ENCODE measurements at regions not wholly inside any gene's neighbourhood (a gene's known extent, or its start where the extent isn't known, plus 50 kb on each side); places are given as distances from the start of the nearest gene placed in this dataset.

- no peak for TF ChIP-seq CTCF (IDR thresholded peaks at IDR 0.05; ENCODE audit: insufficient read depth, low read length, poor library complexity, severe bottlenecking)
- H3K36me3 ChIP-seq (ENCODE audit: control insufficient read depth, insufficient read depth, low read length): no peaks in the 10 kb centered on the region
- no peaks in the 10 kb centered on the region for H3K27me3 ChIP-seq (ENCODE audit: control insufficient read depth, insufficient read depth, low read length)
- H3K4me3 ChIP-seq (ENCODE audit: low read depth, low read length): no peak overlapping the region
- no peak for DNase-seq (ENCODE audit: low read depth)
Measured at GRCh38 chr2:217614498-217614897, 388.3 kb downstream of the TNS1 start.

DNA sequence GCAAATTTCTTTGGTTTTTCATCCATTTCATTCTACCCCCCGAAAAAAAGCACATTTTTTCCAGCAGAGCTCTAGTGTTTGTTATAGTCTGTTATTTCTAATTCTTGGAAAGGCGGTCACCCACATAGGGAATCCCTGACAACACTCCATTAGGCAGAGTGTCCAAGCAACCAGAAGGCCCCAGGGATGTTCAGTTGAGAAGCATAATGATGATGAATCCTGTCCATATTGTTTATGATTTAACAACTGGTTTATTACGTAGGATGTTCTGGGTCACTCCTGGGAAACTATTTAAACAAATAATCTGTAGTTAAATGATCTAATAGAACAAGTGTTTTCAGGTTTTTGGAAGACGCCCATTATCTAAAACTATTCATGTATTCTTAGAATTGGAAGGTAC, 388.7 kb downstream of the TNS1 start:
- no peak overlapping the region for H3K4me3 ChIP-seq (ENCODE audit: low read depth, low read length)
- H3K36me3 ChIP-seq (ENCODE audit: control insufficient read depth, insufficient read depth, low read length): no peaks in the 10 kb centered on the region
- DNase-seq (ENCODE audit: low read depth): no peak
- no peaks in the 10 kb centered on the region for H3K27me3 ChIP-seq (ENCODE audit: control insufficient read depth, insufficient read depth, low read length)
- TF ChIP-seq CTCF (IDR thresholded peaks at IDR 0.05; ENCODE audit: insufficient read depth, low read length, poor library complexity, severe bottlenecking): no peak

DNA sequence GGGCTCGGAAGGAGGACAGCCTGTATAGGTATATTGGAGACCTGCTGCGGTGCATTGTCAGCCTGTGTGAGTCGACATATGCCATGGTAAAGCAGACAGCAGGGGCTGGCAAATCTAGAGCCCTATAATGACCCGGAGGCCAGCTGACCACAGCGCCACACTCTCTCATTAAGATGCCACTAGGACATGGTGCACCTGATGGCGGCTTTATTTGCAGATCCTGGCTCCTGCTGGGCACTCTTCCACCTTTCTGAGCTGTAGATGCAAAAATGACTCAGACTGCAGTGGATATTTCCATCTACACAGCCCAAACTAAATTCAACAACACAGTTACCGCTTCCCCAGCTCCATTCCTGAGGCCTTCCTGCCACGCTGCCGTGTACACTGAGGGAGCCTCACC, 389.9 kb downstream of the TNS1 start:
- no peak for TF ChIP-seq CTCF (IDR thresholded peaks at IDR 0.05; ENCODE audit: insufficient read depth, low read length, poor library complexity, severe bottlenecking)
- H3K36me3 ChIP-seq (ENCODE audit: control insufficient read depth, insufficient read depth, low read length): no peaks in the 10 kb centered on the region
- no peak overlapping the region for H3K4me3 ChIP-seq (ENCODE audit: low read depth, low read length)
- no peaks in the 10 kb centered on the region for H3K27me3 ChIP-seq (ENCODE audit: control insufficient read depth, insufficient read depth, low read length)
- DNase-seq (ENCODE audit: low read depth): no peak

GRCh38 chr2:217612211-217612610, 390.6 kb downstream of the TNS1 start:
- H3K27me3 ChIP-seq (ENCODE audit: control insufficient read depth, insufficient read depth, low read length): no peaks in the 10 kb centered on the region
- DNase-seq (ENCODE audit: low read depth): no peak
- H3K36me3 ChIP-seq (ENCODE audit: control insufficient read depth, insufficient read depth, low read length): no peaks in the 10 kb centered on the region
- no peak for TF ChIP-seq CTCF (IDR thresholded peaks at IDR 0.05; ENCODE audit: insufficient read depth, low read length, poor library complexity, severe bottlenecking)
- no peak overlapping the region for H3K4me3 ChIP-seq (ENCODE audit: low read depth, low read length)

GRCh38 chr2:217611626-217612127, 391.1 kb downstream of the TNS1 start:
- H3K27me3 ChIP-seq (ENCODE audit: control insufficient read depth, insufficient read depth, low read length): no peaks in the 10 kb centered on the region
- no peaks in the 10 kb centered on the region for H3K36me3 ChIP-seq (ENCODE audit: control insufficient read depth, insufficient read depth, low read length)
- DNase-seq (ENCODE audit: low read depth): no peak
- H3K4me3 ChIP-seq (ENCODE audit: low read depth, low read length): no peak overlapping the region
- TF ChIP-seq CTCF (IDR thresholded peaks at IDR 0.05; ENCODE audit: insufficient read depth, low read length, poor library complexity, severe bottlenecking): no peak

DNA sequence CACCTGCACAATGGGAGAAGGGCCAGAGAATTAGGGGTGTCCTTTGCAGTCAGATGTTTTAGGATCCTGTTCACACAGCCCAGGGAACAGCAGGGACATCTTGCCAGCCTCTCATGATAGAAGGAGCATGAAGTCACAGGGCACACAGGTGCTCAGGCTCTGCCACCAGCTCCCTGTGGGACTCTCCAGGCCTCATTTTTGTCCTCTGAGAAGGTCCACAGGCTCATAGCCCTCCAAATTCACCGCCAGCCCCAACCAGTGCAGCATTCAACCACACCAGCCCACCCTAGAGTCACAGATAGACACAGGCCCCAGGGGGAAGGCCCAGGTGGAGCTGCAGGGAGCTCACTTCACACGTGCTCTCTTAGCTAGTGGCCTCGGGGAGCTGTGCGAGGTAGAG, 391.7 kb downstream of the TNS1 start:
- Histone ChIP-seq H3K27me3 (ENCODE audit: control insufficient read depth, insufficient read depth, low read length) (no peaks in the 10 kb centered on the region), H3K4me3 (ENCODE audit: low read depth, low read length) (no peak overlapping the region), H3K36me3 (ENCODE audit: control insufficient read depth, insufficient read depth, low read length) (no peaks in the 10 kb centered on the region)
- DNase-seq (ENCODE audit: low read depth): no peak
- TF ChIP-seq CTCF (IDR thresholded peaks at IDR 0.05; ENCODE audit: insufficient read depth, low read length, poor library complexity, severe bottlenecking): no peak
